Epithelial cell of esophagus (primary cell): ENCODE measurements at regions not wholly inside any gene's neighbourhood (a gene's known extent, or its start where the extent isn't known, plus 50 kb on each side); places are given as distances from the start of the nearest gene placed in this dataset.

Source experiments
- DNase-seq: peaks from one replicate; pipeline ENCODE4 v3.0.0; 2010; ENCODE audit warnings: low read depth
- H3K4me3 ChIP-seq: 2 replicates; pipeline ENCODE4 v1.5.1; 2011; ENCODE audit warnings: mild to moderate bottlenecking, low read length, control low read depth
- CTCF ChIP-seq: IDR thresholded peaks from 2 replicates; pipeline ENCODE4 v1.5.1; 2011; ENCODE audit warnings: low read depth, mild to moderate bottlenecking, low read length, control low read depth, inconsistent platforms; ENCODE audit not compliant: insufficient read depth; ENCODE audit errors: missing control alignments

- no peak for DNase-seq
- no peak for TF ChIP-seq CTCF
- no peak overlapping the region for H3K4me3 ChIP-seq
Observed at GRCh38 chr9:88287972-88288371, 100.3 kb upstream of the SPIN1 start.

GRCh38 chr9:88280816-88281382 is 107.3 kb upstream of the SPIN1 start:
- TF ChIP-seq CTCF: no peak
- no peak overlapping the region for H3K4me3 ChIP-seq
- DNase-seq: no peak

GRCh38 chr9:88278036-88278435 is 110.2 kb upstream of the SPIN1 start:
- H3K4me3 ChIP-seq: no peak overlapping the region
- no peak for DNase-seq
- no peak for TF ChIP-seq CTCF

GRCh38 chr9:88274078-88274477 is 114.2 kb upstream of the SPIN1 start:
- no peak for TF ChIP-seq CTCF
- H3K4me3 ChIP-seq: no peak overlapping the region
- DNase-seq: no peak

GRCh38 chr9:88272986-88273385 is 115.3 kb upstream of the SPIN1 start:
- TF ChIP-seq CTCF: no peak
- H3K4me3 ChIP-seq: no peak overlapping the region

GRCh38 chr9:88270413-88270812 is 117.8 kb upstream of the SPIN1 start:
- TF ChIP-seq CTCF: no peak
- DNase-seq: no peak
- H3K4me3 ChIP-seq: no peak overlapping the region

More at GRCh38 chr9:88272986-88273385, 115.3 kb upstream of the SPIN1 start:
- no peak for DNase-seq

GRCh38 chr9:88268886-88269285 is 119.4 kb upstream of the SPIN1 start:
- no peak for TF ChIP-seq CTCF
- H3K4me3 ChIP-seq: no peak overlapping the region
- DNase-seq: no peak
